ENCODE measurements at regions not wholly inside any gene's neighbourhood (a gene's known extent, or its start where the extent isn't known, plus 50 kb on each side); places are given as distances from the start of the nearest gene placed in this dataset.

DNA sequence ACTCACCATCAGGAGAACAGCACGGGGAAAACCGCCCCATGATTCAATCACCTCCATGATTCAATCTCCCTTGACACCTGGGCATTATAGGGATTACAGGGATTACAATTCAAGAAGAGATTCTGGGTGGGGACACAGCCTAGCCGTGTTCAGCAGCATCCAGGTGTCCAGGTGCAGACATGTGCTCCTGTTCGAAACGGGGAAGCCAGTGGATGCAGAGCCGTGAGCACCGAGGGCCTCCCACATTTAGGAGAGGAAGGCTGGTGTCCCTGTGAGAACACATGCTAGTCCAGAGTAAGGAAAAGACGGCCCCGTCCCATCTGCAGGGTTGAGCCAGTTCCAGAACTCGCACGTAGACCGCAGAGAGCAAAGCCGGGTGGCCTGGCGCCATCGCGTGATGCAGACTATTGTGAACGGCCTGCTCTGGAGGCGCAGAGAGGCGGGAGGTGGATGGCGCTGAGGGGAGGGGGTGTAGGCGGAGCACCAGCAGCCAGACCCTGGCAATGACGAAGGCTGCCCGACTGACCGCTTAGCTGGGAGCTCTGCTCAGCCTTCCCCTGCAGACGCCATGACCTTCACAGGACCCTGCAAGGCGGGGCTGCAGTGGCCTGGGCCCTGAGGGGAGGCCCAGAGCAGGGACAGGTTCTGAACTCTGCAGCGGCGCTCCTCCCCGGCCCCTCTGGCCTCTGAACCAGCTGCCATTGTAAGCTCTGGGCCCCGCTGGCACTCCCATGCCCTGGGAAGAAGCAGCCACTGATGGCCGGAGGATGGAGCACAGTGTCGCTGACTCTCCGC is 141.6 kb upstream of the TCERG1L start:
- TF ChIP-seq, protein P1, sequence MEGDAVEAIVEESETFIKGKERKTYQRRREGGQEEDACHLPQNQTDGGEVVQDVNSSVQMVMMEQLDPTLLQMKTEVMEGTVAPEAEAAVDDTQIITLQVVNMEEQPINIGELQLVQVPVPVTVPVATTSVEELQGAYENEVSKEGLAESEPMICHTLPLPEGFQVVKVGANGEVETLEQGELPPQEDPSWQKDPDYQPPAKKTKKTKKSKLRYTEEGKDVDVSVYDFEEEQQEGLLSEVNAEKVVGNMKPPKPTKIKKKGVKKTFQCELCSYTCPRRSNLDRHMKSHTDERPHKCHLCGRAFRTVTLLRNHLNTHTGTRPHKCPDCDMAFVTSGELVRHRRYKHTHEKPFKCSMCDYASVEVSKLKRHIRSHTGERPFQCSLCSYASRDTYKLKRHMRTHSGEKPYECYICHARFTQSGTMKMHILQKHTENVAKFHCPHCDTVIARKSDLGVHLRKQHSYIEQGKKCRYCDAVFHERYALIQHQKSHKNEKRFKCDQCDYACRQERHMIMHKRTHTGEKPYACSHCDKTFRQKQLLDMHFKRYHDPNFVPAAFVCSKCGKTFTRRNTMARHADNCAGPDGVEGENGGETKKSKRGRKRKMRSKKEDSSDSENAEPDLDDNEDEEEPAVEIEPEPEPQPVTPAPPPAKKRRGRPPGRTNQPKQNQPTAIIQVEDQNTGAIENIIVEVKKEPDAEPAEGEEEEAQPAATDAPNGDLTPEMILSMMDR (conservative IDR thresholded peaks at IDR 0.05; ENCODE audit: low read depth, low read length), result no peak
- TF ChIP-seq EZH2 (IDR thresholded peaks at IDR 0.05; ENCODE audit: borderline replicate concordance, low read depth, low read length, poor library complexity, severe bottlenecking), result no peak
